ENCODE measurements at regions not wholly inside any gene's neighbourhood (a gene's known extent, or its start where the extent isn't known, plus 50 kb on each side); places are given as distances from the start of the nearest gene placed in this dataset.

DNA sequence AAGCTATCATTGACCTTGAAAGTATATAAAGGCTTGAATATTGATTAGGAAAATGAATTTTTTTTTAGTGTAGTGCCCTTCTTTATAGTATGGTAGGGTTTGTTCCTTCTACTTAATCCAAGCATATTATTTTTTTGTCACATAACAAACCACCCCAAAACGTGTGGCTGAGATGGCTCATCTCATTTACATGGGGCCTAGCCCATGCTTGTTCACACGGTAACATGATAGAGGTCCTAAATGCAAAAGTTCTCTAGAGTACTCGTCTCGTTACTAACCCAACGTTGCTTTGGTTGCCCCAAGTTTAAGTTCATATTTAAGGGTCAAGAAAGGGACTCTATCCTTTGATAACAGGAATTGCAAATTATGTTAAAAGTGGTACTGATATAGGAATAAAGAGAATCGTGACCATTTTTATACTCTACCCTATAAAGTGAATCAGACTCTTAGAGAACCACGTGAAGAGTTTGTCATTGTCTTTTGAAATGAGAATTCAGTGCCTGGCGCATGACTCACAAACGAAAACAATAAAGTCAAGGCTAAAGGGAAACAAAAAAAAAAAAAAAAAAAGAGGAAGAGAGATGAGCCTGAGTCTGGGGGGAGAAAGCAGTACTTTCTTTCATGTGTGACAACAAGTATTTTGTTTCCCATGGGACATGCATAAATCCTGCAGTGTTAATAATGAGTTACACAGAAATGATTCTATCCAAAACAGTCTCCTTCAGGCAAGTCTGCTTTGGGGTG, 402.8 kb upstream of the NWD2 start:
- no peak for DNase-seq

DNA sequence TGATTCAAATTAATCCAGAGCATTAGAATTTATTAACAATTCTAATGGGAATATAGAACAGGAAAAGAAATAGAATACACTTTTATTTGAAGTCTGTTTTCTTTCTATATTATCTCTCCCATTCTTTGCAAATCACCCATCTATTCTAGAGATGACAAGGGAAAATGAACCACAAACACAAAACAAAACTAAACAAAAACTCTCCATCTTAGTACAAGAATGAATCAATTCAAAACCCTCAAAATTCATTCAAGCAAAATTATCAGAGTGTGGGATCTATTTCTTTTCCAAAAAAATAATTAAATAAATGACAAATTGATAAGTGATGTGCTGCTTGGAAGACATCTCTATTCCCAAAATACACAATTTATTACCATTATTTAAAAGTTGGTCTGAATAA, 400.1 kb upstream of the NWD2 start:
- no peak for DNase-seq

DNA sequence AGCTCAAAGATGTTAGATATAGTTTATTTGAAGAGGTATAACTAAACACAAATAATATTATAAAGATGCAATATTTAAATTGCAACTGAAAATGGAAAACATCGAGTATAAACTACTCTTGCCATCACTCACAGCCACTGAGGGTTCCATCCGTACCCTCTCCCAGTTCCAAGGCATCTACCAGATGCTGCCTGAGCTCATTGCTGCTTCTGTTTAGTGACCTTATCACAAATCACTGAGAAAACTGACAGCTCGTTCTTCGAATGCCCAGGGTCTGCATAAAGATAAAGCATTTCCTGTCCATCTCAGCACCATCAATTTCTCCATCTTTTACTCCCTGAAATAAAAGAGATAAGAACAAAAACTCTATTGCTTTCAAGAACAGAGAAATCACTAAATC, 391.7 kb upstream of the NWD2 start:
- no peak for DNase-seq

DNA sequence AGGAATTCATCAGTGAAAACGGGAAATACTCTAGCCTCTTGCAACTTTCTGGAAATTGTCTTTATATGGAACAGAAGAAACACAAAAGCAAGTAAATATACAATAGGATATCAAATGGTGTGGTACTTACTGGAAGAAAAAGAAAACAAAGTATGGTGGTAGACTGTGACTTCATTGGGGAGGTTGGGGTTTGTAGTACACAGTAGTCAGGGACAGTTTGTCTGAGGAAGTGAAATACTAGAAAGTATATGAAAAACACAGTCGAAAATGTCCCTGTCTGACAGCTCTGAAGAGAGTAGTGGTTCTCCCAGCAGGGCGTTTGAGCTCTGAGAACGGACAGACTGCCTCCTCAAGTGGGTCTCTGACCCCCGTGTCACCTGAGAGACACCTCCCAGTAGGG, 390.0 kb upstream of the NWD2 start:
- DNase-seq, result no peak

DNA sequence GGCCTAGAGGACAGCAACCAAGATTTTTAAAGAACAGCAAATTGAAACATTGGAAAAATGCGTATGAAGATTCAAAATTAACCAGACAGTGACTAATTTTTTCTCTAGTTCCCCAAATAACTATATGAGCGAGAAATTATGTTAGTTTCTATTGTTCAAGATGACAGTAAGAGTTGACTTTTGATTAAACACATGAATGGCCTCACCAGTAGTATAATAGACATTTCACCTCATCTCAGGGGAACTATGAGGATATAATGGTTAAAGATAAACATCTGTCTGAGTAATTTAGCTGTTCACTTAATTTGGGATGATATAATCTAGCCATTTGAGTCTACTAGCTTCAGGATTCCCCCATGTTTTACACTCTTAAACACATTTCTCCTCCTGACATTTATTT, 380.9 kb upstream of the NWD2 start:
- no peak for DNase-seq

DNA sequence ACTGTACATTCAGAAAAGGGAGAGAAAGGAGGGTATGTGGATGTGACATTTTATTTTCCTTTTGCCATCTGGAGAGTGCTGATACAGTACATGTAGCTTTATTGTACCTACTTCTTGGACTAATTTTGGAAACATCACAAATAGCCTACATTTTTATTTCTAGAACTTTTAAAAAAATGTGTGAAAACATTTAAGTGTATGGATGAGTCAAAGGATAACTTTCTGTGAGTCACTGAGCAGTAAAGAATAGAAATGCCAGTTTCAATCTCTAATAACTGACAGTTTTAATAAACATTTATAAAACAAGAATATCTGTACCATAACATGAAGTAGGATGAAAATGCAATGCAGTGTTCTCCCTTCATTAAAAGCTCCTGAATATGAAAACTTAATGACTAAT, 374.4 kb upstream of the NWD2 start:
- DNase-seq, result no peak

DNA sequence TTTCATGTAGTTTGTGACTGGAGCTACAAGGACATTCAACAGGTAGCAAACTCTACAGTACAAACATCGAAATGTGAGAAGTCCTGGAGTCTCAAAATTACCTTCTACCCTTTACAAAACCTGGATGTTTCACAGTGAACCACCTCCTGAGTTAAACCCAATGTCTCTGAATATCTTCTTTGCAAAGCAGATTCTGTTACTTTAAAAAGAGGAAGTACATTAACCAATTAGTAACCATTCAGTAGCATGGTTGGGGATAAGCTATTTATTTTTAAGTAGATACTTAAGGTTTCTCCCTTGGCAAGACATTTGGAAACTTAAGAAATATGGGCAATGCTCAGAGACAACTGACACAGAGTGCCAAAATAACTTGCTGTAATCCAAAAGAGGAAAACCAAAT, 371.9 kb upstream of the NWD2 start:
- no peak for DNase-seq

DNA sequence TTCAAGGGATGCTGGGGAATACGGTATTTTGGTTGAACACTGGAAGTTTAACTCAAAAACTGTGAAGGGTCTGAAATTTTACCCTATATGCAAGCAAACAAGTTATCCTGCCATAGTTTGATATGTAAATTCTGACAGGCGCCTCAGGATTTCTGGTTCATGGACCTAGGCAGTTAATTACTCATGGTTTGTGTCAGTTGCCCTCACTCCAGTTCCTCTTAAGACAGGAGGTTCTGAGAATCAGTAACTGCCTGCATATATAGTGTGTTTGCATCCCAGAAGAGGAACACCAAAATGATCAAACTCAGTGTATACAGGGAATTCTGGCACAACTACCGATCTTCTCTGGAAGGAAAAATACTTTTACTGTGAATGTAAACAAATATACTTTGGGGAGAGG, 360.4 kb upstream of the NWD2 start:
- no peak for DNase-seq

DNA sequence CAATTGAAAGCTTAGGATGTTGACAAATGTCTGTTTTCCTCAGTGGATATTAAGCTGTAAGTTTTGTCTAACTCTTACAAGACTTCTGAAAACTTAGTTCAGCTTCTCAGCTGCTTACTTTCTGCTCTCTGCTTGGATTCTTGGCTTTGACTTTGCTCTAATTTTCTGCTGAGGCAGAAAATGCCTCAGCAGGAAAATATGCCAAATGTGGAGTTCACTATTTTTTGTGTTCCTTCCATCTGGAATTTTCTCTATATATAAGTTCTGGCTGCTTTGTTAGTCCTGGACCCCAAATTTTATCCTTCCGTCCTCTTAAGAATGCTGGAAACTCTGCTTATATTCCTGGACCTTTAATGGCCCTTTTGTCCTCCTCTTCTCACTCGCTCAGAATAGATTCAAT, 352.6 kb upstream of the NWD2 start:
- DNase-seq, result no peak

DNA sequence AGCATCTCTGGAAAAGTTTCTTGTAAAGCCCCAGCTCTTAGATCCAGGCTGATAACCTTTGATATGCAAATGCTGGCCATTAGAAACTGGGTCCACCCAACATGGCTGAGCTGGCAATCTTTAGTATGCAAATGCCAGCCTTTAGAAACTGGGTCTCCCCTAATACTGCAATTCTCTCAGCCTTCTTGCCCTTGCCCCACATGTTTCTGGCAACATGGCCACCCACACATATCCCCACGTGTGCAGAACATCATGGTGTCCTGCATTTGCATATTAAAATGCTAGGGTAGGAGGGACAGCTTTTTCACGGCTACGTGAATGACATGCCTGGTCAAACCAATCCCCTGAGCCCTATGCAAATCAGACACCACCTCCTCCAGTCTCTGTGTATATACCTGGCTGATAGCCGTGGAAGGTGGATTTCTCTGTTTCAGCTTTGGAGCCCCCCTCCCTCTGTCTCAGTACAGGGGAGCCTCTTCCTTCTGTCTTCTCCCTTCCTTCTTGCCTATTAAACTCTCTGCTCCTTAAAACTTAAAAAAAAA, 344.0 kb upstream of the NWD2 start:
- no peak for DNase-seq

DNA sequence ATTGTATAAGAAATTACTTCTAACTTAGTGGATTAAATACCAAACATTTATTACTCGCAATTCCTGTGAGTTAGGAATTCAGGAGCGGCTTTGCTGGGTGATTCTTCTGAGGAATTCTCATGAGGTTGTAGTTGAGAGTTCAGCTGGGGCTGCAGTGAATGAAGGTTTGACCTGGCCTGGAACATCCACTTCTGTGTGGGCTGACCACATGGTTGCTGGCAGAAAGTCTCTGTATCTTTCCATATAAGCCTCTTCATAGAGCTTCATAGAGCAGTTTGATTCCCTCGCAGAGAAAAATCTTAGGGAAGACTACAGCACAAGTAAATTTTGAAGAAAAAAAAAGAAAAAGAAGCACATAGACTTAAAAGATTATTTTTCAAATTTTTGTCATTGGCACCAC, 339.7 kb upstream of the NWD2 start:
- DNase-seq, result no peak

DNA sequence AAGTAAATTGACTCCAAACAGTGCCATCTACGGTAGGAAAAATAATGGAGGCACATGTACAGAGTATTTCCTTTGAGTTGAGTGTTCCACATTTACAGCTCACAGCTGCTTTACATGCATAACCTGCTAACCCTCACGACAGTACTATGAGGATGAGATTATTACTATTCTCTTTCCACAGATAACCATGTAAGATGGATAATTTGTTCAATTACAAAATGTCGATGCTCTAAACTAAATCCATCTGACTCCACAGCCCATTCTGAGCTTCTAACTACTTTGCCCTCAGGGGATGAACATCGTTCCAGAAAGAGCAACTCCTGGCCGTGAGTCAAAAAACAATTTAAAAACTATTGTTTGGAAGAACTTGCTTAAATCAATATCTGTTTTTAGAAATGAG, 330.4 kb upstream of the NWD2 start:
- DNase-seq, result no peak

DNA sequence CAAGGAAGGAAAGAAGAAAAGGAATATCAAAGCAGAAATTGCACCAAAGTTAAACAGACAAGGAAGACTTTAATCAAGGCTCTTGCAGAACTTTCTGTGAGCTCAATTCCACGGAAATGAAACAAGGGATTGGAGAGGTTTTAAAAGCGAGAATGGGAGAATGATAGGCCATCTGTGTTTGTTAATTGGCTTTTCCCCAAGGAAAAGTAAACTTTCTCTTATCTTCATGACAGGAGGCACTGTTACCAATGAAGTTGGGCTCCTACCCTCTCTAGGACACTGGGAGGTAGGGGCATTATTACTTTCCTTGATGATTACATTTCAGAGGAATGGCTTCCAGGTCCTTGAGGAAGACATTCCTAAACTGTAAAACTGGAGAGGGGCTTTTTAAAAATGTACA, 328.8 kb upstream of the NWD2 start:
- DNase-seq, result no peak

DNA sequence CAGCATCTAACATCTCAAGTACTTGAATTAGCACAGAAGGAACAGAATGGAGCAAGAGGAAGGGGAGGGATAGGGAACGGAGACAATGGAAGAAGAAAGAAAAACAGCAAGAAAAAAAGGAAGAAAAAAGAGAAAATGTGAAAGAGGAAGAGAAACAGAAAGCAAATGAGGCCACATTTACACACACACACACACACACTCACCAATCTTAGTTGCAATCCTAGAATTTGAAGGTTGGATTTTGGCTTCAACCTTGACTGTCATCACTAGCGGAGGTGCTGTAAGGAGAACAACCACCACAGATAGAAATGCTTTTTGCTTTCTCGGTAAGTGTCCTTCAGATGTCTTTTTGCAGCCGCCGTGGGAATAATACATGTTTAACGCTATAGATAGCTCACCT, 327.1 kb upstream of the NWD2 start:
- DNase-seq, result no peak

DNA sequence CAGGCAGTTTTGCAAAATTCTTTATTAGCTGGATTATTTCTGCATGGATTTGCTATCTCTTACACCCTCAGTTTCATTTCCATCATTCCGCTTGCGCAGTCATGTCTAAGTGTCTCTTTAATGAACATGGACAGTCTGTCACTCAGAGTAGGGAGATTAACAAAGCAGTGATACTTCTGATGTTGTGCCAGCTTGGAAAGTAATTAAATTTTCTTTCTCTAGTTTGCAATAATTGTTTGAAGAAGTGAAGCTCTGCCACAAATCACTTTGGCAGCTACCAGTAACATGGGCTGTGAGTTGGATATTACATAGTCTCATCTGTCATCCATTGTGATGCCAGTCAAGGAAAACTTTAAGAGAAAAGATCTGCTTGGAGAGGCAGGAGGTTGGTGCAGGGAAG, 324.8 kb upstream of the NWD2 start:
- DNase-seq, result no peak

DNA sequence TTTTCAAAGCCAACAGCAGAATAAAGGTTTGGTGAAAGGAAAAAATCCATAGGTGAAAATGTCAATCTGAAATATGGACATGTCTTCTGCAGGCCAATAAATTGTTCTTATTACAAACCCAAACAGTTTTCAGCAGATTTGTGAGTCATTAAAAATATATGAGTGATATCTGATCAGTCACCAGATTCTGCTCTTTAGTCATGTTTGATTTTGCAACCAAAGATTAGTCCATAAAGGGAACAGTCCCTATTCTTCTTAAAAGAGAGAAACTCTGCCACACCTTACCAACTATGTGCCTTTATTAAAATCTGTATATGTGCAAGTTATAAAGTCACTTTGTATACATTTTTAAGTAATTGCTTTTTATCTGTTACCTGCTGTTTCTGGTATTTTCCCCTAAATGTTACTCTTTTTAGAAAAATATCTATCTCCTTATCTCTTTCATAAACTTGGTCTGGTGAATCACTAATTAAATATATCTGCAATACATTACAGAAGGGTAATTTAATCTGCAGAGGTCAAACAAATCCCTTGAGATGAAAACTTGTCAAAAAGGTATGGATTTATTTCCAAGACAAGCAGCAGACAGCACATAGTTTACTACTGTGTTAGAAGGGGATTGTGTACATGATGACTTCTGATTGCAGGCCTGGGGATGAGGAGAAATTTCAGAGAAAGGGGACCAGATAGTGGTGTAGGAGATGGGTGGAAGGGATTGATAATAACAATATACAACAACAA, 322.9 kb upstream of the NWD2 start:
- no peak for DNase-seq

DNA sequence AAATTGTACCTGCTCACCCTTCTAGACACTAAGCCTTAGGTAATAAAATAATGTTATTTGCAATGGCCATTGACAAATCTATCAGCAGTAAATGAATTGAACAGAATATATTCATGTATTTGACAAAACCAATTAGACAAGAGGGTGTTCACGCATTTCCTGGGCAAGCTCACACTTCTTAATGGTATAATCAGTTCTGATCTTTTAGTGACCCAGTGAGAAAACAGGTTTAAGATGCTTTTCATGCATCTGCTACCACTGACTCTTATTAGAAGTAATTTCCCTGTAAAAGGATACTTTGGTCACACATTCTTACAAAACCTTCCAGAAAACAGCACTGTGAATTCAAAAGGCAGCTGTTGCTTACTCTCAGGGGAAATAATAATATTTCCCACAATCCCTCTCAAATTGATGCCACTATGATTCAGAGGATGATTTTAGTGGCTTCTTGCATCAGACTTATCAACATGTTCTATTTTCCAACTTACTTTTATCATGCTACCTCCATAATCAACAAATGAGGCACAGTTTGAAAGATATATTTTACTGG, 313.9 kb upstream of the NWD2 start:
- no peak for DNase-seq

DNA sequence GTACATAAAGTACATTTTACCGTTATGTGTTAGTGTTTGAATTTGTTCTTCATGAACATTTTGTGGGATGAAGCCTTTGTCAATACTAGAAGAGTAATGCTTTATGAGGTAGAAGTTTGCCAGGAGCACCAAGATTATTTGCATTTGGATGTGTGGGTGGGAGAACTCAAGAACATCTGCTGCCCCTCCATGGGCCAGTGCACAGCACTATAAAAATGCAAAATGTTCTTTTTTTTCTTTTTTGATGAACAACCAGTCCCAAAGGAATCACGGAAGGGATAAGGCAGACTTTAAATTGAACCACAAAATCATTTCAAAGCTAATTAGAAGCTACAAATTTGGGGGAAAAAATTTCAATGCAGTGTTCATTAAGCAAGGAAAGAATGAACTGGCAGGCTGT, 300.3 kb upstream of the NWD2 start:
- no peak for DNase-seq

DNA sequence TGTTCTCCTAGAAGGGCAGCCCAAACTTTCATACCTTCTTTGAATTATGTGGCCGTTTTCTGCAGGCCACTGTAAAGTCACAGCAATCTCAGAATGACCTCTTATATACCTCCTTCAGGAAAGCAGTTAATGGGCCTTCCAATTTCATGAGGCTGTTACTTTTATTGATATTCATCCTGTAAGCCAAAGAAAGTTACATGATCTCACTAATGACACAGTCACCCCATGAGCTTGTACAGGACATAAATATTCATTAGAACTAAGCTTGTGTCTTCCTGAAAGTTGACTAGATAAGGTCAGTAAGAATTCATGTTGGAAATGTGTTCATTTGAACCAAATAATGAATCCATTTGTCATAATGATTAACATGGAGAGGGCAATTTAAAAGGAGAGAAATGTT, 283.1 kb upstream of the NWD2 start:
- no peak for DNase-seq

DNA sequence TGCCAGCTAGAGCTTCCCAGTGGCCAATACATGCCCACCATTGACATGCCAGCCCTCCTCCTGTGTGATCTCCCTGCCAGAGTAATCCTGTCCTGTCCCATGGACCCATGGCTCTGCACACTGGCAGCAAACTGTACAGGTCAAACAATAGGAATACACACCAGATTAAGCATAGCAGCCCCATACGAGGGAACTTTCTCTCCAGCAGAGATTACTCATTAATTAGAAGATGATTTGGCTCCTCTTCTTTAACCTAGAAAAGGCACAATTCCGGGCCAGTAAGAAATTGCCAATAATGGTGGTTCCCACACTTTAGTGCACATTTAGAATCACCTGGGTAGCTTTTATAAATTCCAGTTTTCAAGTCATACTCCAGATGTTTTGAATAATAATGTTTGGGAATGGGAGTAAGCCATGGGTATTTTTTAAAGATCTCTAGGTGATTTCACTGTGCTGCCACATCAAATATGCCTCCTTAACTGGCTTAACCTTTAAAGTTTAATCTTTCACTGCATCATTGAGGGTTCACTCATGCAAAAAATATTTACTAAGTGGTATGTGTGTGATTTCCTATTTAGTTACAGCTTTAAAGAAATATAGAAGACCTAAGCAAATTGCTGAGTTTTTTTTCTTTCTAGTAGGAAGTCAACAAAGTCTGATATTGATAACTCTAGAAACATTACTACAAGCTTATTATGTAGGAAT, 277.6 kb upstream of the NWD2 start:
- no peak for DNase-seq

DNA sequence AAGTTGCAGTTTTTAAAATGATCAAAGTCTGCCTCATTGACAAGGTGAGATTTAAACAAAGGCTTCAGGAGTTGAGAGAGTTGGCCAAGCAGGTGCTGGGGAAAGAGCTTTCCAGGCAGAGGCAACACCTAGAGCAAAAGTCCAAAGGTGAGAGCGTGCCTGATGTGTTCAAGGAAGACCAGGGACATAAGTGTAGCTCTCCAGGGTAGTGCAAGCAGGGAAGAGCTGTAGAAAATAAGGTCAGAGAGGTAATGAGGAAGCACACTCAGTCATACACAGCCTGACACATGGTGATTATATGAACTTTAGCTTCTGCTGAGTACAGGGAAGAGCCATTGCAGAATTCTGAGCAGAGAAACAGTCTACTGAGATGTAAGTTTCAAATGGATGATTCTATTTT, 265.0 kb upstream of the NWD2 start:
- DNase-seq, result no peak

DNA sequence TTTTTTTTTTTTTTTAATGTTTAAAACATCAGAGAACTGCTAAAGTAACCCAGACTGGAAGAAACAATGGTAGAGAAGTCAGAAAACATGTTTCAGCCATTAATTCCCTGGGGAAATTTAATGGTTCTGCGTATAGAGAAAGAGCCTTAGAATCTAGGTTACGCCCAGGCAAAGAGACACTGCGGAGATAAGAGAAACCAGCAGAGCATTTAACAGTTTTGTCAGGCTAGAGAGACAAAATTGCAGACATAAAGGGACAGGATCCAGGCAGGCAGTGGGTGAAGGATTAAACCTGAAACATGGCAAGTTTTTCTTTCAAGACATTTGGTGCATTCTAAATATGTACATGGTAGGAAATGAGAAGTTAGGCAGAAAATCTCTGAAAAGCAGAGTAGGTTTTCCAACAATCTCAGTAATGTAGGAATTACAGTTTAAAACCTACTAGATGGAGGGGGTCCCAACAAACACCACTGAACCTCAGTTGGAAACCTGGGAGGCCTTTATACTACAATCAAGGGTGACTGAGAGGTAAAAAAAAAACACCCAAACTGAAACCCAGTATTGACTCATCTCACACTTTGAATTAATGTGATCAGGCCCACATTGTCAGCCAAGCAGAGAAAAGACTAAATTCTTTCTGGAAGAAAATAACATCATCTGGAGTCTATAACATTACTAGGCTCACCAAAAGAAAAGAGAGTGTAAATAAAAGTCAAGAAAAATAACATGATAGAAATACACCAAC, 254.2 kb upstream of the NWD2 start:
- no peak for DNase-seq

DNA sequence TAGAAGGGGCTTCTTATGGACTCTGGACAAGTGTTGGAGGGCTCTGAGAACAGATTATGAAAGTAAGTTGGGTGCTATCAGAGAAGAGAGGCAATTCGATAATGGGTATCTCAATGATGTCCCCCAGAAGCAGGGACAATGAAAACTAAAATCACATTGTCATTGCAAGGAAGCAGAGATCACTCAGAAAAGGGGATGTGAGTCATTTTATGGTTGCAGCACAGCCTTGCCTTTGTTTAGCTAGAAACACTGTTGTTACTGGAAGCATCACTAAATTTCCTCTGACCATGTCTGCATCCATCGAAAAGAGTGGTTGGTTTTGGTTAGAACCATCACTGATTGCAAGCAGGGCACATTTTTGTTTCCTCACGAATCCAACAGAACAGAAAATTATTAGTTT, 246.8 kb upstream of the NWD2 start:
- no peak for DNase-seq

Data from CD4-positive, alpha-beta T cell treated with Interleukin-17A for 4 hours (primary cell).